Kidney glomerular epithelial cell (primary cell): ENCODE measurements at regions not wholly inside any gene's neighbourhood (a gene's known extent, or its start where the extent isn't known, plus 50 kb on each side); places are given as distances from the start of the nearest gene placed in this dataset.

Source experiments
- DNase-seq: peaks from one replicate; lab custom pipeline; 2025; lab: John Stamatoyannopoulos, UW

GRCh38 chr2:23239374-23239773, 145.6 kb upstream of the KLHL29 start:
- no peak for DNase-seq

- no peak for DNase-seq
These were observed 143.9 kb upstream of the KLHL29 start for GRCh38 chr2:23241121-23241520.

GRCh38 chr2:23241611-23242245, 143.3 kb upstream of the KLHL29 start:
- no peak for DNase-seq

GRCh38 chr2:23243073-23243659, 141.8 kb upstream of the KLHL29 start:
- no peak for DNase-seq

GRCh38 chr2:23244617-23245016, 140.4 kb upstream of the KLHL29 start:
- no peak for DNase-seq

GRCh38 chr2:23246992-23247683, 137.8 kb upstream of the KLHL29 start:
- DNase-seq = no peak

GRCh38 chr2:23248667-23249066, 136.3 kb upstream of the KLHL29 start:
- DNase-seq = no peak

GRCh38 chr2:23249348-23249747, 135.6 kb upstream of the KLHL29 start:
- DNase-seq = no peak

- no peak for DNase-seq
These were observed 134.6 kb upstream of the KLHL29 start for GRCh38 chr2:23250371-23250770.

- no peak for DNase-seq
These were observed 128.3 kb upstream of the KLHL29 start for GRCh38 chr2:23256643-23257042.

GRCh38 chr2:23260621-23261020, 124.4 kb upstream of the KLHL29 start:
- DNase-seq = no peak

GRCh38 chr2:23268467-23269263, 116.3 kb upstream of the KLHL29 start:
- DNase-seq = peak; percentile 92

- DNase-seq = no peak
These were observed 115.2 kb upstream of the KLHL29 start for GRCh38 chr2:23269747-23270146.

- DNase-seq = no peak
These were observed 114.2 kb upstream of the KLHL29 start for GRCh38 chr2:23270810-23271209.

GRCh38 chr2:23271230-23271629, 113.7 kb upstream of the KLHL29 start:
- no peak for DNase-seq

- no peak for DNase-seq
These were observed 111.2 kb upstream of the KLHL29 start for GRCh38 chr2:23273786-23274185.

GRCh38 chr2:23280401-23280800, 104.6 kb upstream of the KLHL29 start:
- no peak for DNase-seq

- DNase-seq = no peak
These were observed 101.3 kb upstream of the KLHL29 start for GRCh38 chr2:23283653-23284052.

GRCh38 chr2:23285091-23285800, 99.7 kb upstream of the KLHL29 start:
- DNase-seq = no peak

- DNase-seq = no peak
These were observed 98.8 kb upstream of the KLHL29 start for GRCh38 chr2:23286031-23286757.
